HG03039 (cell line): ENCODE measurements at regions not wholly inside any gene's neighbourhood (a gene's known extent, or its start where the extent isn't known, plus 50 kb on each side); places are given as distances from the start of the nearest gene placed in this dataset.
A peak's percentile ranks its signal among the peaks of the same experiment; 100 is the strongest.

ENCODE experiments used
- ATAC-seq: cut with Tn5 transposase; IDR thresholded peaks from one replicate; pipeline ENCODE4 v1.9.1; 2021; ENCODE audit warnings: mild to moderate bottlenecking, moderate library complexity; ENCODE audit not compliant: unreplicated experiment

GRCh38 chr6:163971841-163972838 lies 557.6 kb downstream of the QKI start:
- no peak for ATAC-seq

- ATAC-seq = no peak
These were observed 556.5 kb downstream of the QKI start for GRCh38 chr6:163970846-163971564.

GRCh38 chr6:163965426-163966348 lies 551.2 kb downstream of the QKI start:
- ATAC-seq = no peak

GRCh38 chr6:163964789-163965188 lies 550.3 kb downstream of the QKI start:
- ATAC-seq = no peak

GRCh38 chr6:163963205-163964120 lies 548.9 kb downstream of the QKI start:
- ATAC-seq = no peak

- ATAC-seq = no peak
These were observed 548.2 kb downstream of the QKI start for GRCh38 chr6:163962627-163963117.

- no peak for ATAC-seq
These were observed 545.6 kb downstream of the QKI start for GRCh38 chr6:163960128-163960527.

- ATAC-seq = no peak
These were observed 544.1 kb downstream of the QKI start for GRCh38 chr6:163958646-163959045.

- ATAC-seq = peak; percentile 94
These were observed 542.3 kb downstream of the QKI start for GRCh38 chr6:163956571-163957407.

- no peak for ATAC-seq
These were observed 541.2 kb downstream of the QKI start for GRCh38 chr6:163955756-163956155.

GRCh38 chr6:163955096-163955495 lies 540.6 kb downstream of the QKI start:
- no peak for ATAC-seq

- ATAC-seq = no peak
These were observed 539.7 kb downstream of the QKI start for GRCh38 chr6:163954088-163954775.

GRCh38 chr6:163952005-163952404 lies 537.5 kb downstream of the QKI start:
- ATAC-seq = no peak

- ATAC-seq = no peak
These were observed 536.8 kb downstream of the QKI start for GRCh38 chr6:163951326-163951725.

- ATAC-seq = no peak
These were observed 535.6 kb downstream of the QKI start for GRCh38 chr6:163950159-163950558.

GRCh38 chr6:163949431-163949830 lies 534.9 kb downstream of the QKI start:
- no peak for ATAC-seq

- no peak for ATAC-seq
These were observed 533.7 kb downstream of the QKI start for GRCh38 chr6:163948250-163948649.

- no peak for ATAC-seq
These were observed 532.8 kb downstream of the QKI start for GRCh38 chr6:163947276-163947675.
